K562 (cell line): ENCODE measurements at regions not wholly inside any gene's neighbourhood (a gene's known extent, or its start where the extent isn't known, plus 50 kb on each side); places are given as distances from the start of the nearest gene placed in this dataset.

Experiments
- ATAC-seq: fragments of 200-7000 bp; cut with Tn5 transposase; 3 replicates; pipeline ENCODE4 v1.9.1; 2020; ENCODE audit warnings: moderate library complexity
- BruUV-seq: library from RNA; stranded (reverse); fragments of 400-500 nt; replicated peaks from 2 replicates; lab custom pipeline; 2021; lab: Mats Ljungman, UMichigan
- CTCF ChIA-PET: fragments of 300-600 bp; formaldehyde crosslinking; extraction: SDS; loops from one replicate; lab custom pipeline; 2021; ENCODE audit warnings: low intra/inter-chr PET ratio; lab: Yijun Ruan, JAX
- POLR2A ChIA-PET: fragments of 300-600, 350-650 bp; sonication (Branson Sonifier 250); formaldehyde crosslinking; extraction: SDS; loops from one replicate; lab custom pipeline; 2021; ENCODE audit warnings: antibody characterized with exemption, inconsistent platforms; lab: Yijun Ruan, JAX
- DNase-seq, 4 experiments: peaks; one replicate each; pipeline versions ENCODE4 v3.0.0 to v3.0.0-alpha.2; 2011 to 2018; ENCODE audit warnings: low spot score in 3 of 4, mixed read lengths in 3 of 4; ENCODE audit errors: extremely low read depth in 1 of 4
- FAIRE-seq: peaks from 2 replicates; lab custom pipeline; 2011; peaks lifted over from hg19 to GRCh38; lab: Jason Lieb, UNC
- H2AFZ ChIP-seq: 2 replicates; pipeline ENCODE4 v1.6.0; 2011; ENCODE audit warnings: low read depth, low read length, control low read depth, inconsistent platforms
- H3K27ac ChIP-seq: fragments of 200-600 bp; 3 replicates; pipeline ENCODE4 v1.8.0; 2011; ENCODE audit warnings: low read depth, mild to moderate bottlenecking, control low read depth, inconsistent platforms, low read length, moderate library complexity, mixed read lengths; ENCODE audit errors: extremely low read depth
- H3K27me3 ChIP-seq, 2 experiments: fragments of 300-600 bp in 1 of 2; 2 replicates in 1 of 2; 3 replicates in 1 of 2; pipeline versions ENCODE4 v1.6.0 to v1.8.0; 2011; ENCODE audit warnings: inconsistent platforms in 2 of 2, low read length in 2 of 2, mild to moderate bottlenecking in 1 of 2, mixed read lengths in 1 of 2, moderate library complexity in 1 of 2; ENCODE audit not compliant: control insufficient read depth in 2 of 2, insufficient read depth in 2 of 2
- H3K36me3 ChIP-seq: fragments of 300-600 bp; 3 replicates; pipeline ENCODE4 v1.8.0; 2011; ENCODE audit warnings: mild to moderate bottlenecking, low read length, inconsistent platforms; ENCODE audit not compliant: control insufficient read depth, insufficient read depth
- H3K4me1 ChIP-seq, 2 experiments: fragments of 200-600 bp in 1 of 2; replicated peaks in 1 of 2; 2 replicates in 1 of 2; 3 replicates in 1 of 2; pipeline versions ENCODE4 v1.5.1 to v1.8.0; 2011; ENCODE audit warnings: inconsistent platforms in 2 of 2, low read length in 2 of 2, mild to moderate bottlenecking in 1 of 2, mixed read lengths in 1 of 2, moderate library complexity in 1 of 2; ENCODE audit not compliant: control insufficient read depth in 2 of 2, insufficient read depth in 2 of 2
- H3K4me2 ChIP-seq: 2 replicates; pipeline ENCODE4 v1.6.1; 2011; ENCODE audit warnings: low read length, control low read depth, inconsistent platforms, mixed read lengths; ENCODE audit not compliant: insufficient read depth
- H3K4me3 ChIP-seq: fragments of 200-600 bp; sonication (generic), shearing (Covaris generic); 2 replicates; pipeline ENCODE4 v1.5.1; 2016; ENCODE audit warnings: control low read depth, inconsistent platforms
- H3K79me2 ChIP-seq: fragments of 200-600 bp; 3 replicates; pipeline ENCODE4 v1.8.0; 2011; ENCODE audit warnings: low read length, inconsistent platforms; ENCODE audit not compliant: control insufficient read depth, insufficient read depth
- H3K9ac ChIP-seq, 2 experiments: 2 replicates each; pipeline versions ENCODE4 v1.6.0 to v1.6.1; 2011; ENCODE audit warnings: low read depth in 2 of 2, low read length in 2 of 2, control low read depth in 1 of 2, inconsistent platforms in 1 of 2, mild to moderate bottlenecking in 1 of 2, mixed read lengths in 1 of 2; ENCODE audit not compliant: insufficient read depth in 1 of 2
- H3K9me1 ChIP-seq: one replicate; pipeline ENCODE4 v1.6.0; 2011; ENCODE audit warnings: inconsistent platforms, mild to moderate bottlenecking, low read length, moderate library complexity; ENCODE audit not compliant: control insufficient read depth, insufficient read depth
- H3K9me3 ChIP-seq: replicated peaks from 2 replicates; pipeline ENCODE4 v1.5.1; 2011; ENCODE audit warnings: low read depth, low read length, inconsistent platforms; ENCODE audit not compliant: control insufficient read depth, insufficient read depth
- H4K20me1 ChIP-seq: replicated peaks from 2 replicates; pipeline ENCODE4 v1.6.1; 2011; ENCODE audit warnings: low read length, inconsistent platforms, mixed read lengths; ENCODE audit not compliant: control insufficient read depth, insufficient read depth
- MEF2D ChIP-seq: conservative IDR thresholded peaks from 2 replicates; pipeline ENCODE4 v1.6.1; 2016; ENCODE audit warnings: low read depth, missing genetic modification characterization, missing compliant biosample characterization
- NFXL1 ChIP-seq: fragments of 450-650 bp; formaldehyde crosslinking; IDR thresholded peaks from 2 replicates; pipeline ENCODE4 v1.4.0; 2021; ENCODE audit warnings: mild to moderate bottlenecking
- ZNF140 ChIP-seq: fragments of 250-450 bp; sonication (Bioruptor Pico); IDR thresholded peaks from 2 replicates; pipeline ENCODE4 v1.8.0; 2021; ENCODE audit warnings: moderate library complexity, mild to moderate bottlenecking, inconsistent platforms
- ZNF780A ChIP-seq: fragments of 250-450 bp; sonication (Bioruptor Pico); IDR thresholded peaks from 2 replicates; pipeline ENCODE4 v1.5.0; 2021; ENCODE audit warnings: mild to moderate bottlenecking
- WGBS: fragments of 100-300 bp; shearing (Covaris generic); methylation state at CpG from one replicate; pipeline ENCODE4 v1.1.6; 2016; ENCODE audit warnings: low coverage, mixed read lengths; ENCODE audit not compliant: insufficient coverage; ENCODE audit errors: missing lambda C conversion rate; 5-methylcytosine and 5-hydroxymethylcytosine counted together
- in situ Hi-C: fragments of 300-500 bp; cut with MboI; formaldehyde crosslinking; loops from 4 replicates; pipeline ENCODE4 v1.15.0; 2018; ENCODE audit warnings: inconsistent platforms, mixed read lengths
- intact Hi-C: fragments of 100-400 bp; cut with micrococcal nuclease; formaldehyde crosslinking; loops from 2 replicates; pipeline ENCODE4 v1.14.2; 2022
- TF ChIP-seq, protein P1 (sequence below), 2 experiments: IDR thresholded peaks; 2 replicates each; pipeline ENCODE4 v1.6.1; 2012; ENCODE audit warnings: improper control_type of control experiment in 2 of 2, low read depth in 2 of 2, low read length in 2 of 2, borderline replicate concordance in 1 of 2
- TF ChIP-seq, protein P2 (sequence below): fragments of 250-450 bp; sonication (Bioruptor Pico); IDR thresholded peaks from 2 replicates; pipeline ENCODE4 v1.8.0; 2021; ENCODE audit warnings: mild to moderate bottlenecking, moderate library complexity

DNA sequence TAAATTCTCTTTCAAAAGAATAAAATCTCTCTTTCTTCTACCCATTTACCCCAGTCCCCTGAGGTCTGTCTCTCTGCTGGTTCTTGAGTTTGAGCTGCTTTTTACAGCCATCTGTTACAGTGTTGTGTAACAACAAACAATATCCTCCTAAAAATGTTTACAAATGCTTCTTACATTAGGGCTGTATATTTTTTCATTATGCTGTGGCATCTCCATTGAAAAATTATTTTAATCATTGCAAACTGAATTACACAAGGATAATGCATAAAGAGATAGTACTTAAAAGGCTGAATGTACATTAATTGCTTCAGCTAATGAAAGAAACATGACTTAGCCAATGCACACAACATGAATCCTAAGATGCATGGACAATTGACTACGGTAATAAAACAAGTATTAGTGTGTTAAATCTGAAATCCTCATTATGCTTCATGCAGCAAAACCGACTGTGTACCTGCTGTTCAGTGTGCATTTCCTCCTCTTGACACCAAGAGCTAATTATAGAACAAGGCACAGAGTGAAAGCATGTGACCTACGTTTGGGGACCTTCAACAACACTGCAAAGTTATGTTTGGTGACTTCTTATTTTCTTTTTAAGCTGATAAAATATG is 181.7 kb upstream of the RHOBTB1 start:
- Histone ChIP-seq H3K36me3 (no peaks in the 10 kb centered on the region), H3K9me3 (no peaks in the 10 kb centered on the region), H3K9me1 (no peaks in the 10 kb centered on the region), H3K27me3 (no peaks in the 10 kb centered on the region)
- no peak for ATAC-seq
- TF ChIP-seq, protein P1, sequence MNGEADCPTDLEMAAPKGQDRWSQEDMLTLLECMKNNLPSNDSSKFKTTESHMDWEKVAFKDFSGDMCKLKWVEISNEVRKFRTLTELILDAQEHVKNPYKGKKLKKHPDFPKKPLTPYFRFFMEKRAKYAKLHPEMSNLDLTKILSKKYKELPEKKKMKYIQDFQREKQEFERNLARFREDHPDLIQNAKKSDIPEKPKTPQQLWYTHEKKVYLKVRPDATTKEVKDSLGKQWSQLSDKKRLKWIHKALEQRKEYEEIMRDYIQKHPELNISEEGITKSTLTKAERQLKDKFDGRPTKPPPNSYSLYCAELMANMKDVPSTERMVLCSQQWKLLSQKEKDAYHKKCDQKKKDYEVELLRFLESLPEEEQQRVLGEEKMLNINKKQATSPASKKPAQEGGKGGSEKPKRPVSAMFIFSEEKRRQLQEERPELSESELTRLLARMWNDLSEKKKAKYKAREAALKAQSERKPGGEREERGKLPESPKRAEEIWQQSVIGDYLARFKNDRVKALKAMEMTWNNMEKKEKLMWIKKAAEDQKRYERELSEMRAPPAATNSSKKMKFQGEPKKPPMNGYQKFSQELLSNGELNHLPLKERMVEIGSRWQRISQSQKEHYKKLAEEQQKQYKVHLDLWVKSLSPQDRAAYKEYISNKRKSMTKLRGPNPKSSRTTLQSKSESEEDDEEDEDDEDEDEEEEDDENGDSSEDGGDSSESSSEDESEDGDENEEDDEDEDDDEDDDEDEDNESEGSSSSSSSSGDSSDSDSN (IDR thresholded peaks at IDR 0.05; ENCODE audit: borderline replicate concordance in 1 of 2, low read depth in 2 of 2, low read length in 2 of 2), result no peak
- TF ChIP-seq, protein P2, sequence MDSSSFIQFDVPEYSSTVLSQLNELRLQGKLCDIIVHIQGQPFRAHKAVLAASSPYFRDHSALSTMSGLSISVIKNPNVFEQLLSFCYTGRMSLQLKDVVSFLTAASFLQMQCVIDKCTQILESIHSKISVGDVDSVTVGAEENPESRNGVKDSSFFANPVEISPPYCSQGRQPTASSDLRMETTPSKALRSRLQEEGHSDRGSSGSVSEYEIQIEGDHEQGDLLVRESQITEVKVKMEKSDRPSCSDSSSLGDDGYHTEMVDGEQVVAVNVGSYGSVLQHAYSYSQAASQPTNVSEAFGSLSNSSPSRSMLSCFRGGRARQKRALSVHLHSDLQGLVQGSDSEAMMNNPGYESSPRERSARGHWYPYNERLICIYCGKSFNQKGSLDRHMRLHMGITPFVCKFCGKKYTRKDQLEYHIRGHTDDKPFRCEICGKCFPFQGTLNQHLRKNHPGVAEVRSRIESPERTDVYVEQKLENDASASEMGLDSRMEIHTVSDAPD, result no peak
- TF ChIP-seq MEF2D (tag) (peak; percentile 62; the same call in 1 of the 2 replicates), ZNF780A (CRISPR knock-in tag) (no peak), NFXL1 (no peak), ZNF140 (CRISPR knock-in tag) (no peak)
- TF ChIP-seq, all 486 proteins: peak for 1
- DNase-seq (no peak), FAIRE-seq (no peak)
- no TSS peak for BruUV-seq
- Histone ChIP-seq H3K4me1 (no peaks in the 10 kb centered on the region), H3K27ac (no peak overlapping the region), H2AFZ (no peak overlapping the region), H4K20me1 (no peaks in the 10 kb centered on the region), H3K4me3 (no peak overlapping the region), H3K4me2 (no peak overlapping the region), H3K9ac (no peak overlapping the region), H3K79me2 (no peaks in the 10 kb centered on the region)
- WGBS, result 0% methylated on average over 3 of the region's 3 CpGs
- ChIA-PET CTCF (no interaction called here), POLR2A (no interaction called here)
- in situ Hi-C loops, result no loop called here
- intact Hi-C loops, result no loop called here
